ENCODE measurements at regions not wholly inside any gene's neighbourhood (a gene's known extent, or its start where the extent isn't known, plus 50 kb on each side); places are given as distances from the start of the nearest gene placed in this dataset.
A peak's percentile ranks its signal among the peaks of the same experiment; 100 is the strongest.

- Histone ChIP-seq H2BK20ac (ENCODE audit: low read depth, low read length, poor library complexity, severe bottlenecking) (no peak overlapping the region), H3K9ac (ENCODE audit: extremely low read depth, insufficient read length, low read length) (no peak overlapping the region), H3K23me2 (ENCODE audit: insufficient read length, low read depth, low read length, poor library complexity, severe bottlenecking) (no peaks in the 10 kb centered on the region), H3K23ac (ENCODE audit: insufficient read length, low read depth, low read length) (no peak overlapping the region), H2BK12ac (ENCODE audit: insufficient read length, low read depth, low read length) (no peak overlapping the region), H3K4me1 (ENCODE audit: insufficient read depth, low read length) (no peaks in the 10 kb centered on the region), H4K91ac (ENCODE audit: insufficient read length, low read depth, low read length) (no peak overlapping the region), H3T11ph (ENCODE audit: low read length) (no peak overlapping the region), H3K79me2 (ENCODE audit: insufficient read depth, low read length) (no peaks in the 10 kb centered on the region), H4K8ac (replicated peaks; ENCODE audit: insufficient read length, low read depth, low read length) (no peak overlapping the region), H4K20me1 (ENCODE audit: control insufficient read depth, insufficient read depth, insufficient read length) (no peaks in the 10 kb centered on the region), H3K9me3 (ENCODE audit: control insufficient read depth, low read depth, low read length) (no peaks in the 10 kb centered on the region), H3K4ac (ENCODE audit: low read depth, low read length) (no peak overlapping the region), H2BK15ac (ENCODE audit: low read depth, low read length) (no peak overlapping the region), H3K79me1 (ENCODE audit: insufficient read depth, low read depth, low read length, poor library complexity, severe bottlenecking) (no peaks in the 10 kb centered on the region), H3K27ac (ENCODE audit: insufficient read length, low read depth, low read length) (no peak overlapping the region), H2BK120ac (ENCODE audit: low read depth, low read length, poor library complexity, severe bottlenecking) (no peak overlapping the region), H2AFZ (ENCODE audit: low read length) (no peak overlapping the region), H3K56ac (ENCODE audit: insufficient read length, low read depth, low read length) (no peak overlapping the region), H3K4me2 (ENCODE audit: insufficient read depth, insufficient read length, low read length) (no peak overlapping the region), H3K14ac (ENCODE audit: insufficient read depth, low read length) (no peak overlapping the region), H4K5ac (ENCODE audit: insufficient read length, low read depth, low read length) (no peak overlapping the region), H2BK5ac (ENCODE audit: insufficient read length, low read length) (no peak overlapping the region), H3K27me3 (ENCODE audit: insufficient read depth, low read length) (no peaks in the 10 kb centered on the region), H2AK5ac (ENCODE audit: insufficient read length, low read length) (no peak overlapping the region), H3K18ac (ENCODE audit: insufficient read length, low read depth, low read length) (no peak overlapping the region)
- peak; percentile 99 for TF ChIP-seq CTCF (conservative IDR thresholded peaks at IDR 0.05)
- peaks cover 2% of the 10 kb centered on the region in 2 experiments; a peak in 4 of 5 replicates for H3K9me3 Mint-ChIP-seq
- peak overlapping the region in 1 of 3 experiments; percentile 88; a peak in 2 of 7 replicates for H3K27ac Mint-ChIP-seq
- peaks cover 9 to 29% (median 23%) of the 10 kb centered on the region in 3 experiments; a peak in 6 of 7 replicates for H3K36me3 Mint-ChIP-seq (ENCODE audit: insufficient read depth in 1 of 3, low read depth in 3 of 3)
- peaks cover 2 to 3% of the 10 kb centered on the region in 2 experiments; a peak in 2 of 4 replicates for H3K4me1 Mint-ChIP-seq
- no peak overlapping the region; a peak in 1 of 5 replicates for H3K4me3 Mint-ChIP-seq
- DNase-seq, result peak; percentile 87
- no peaks in the 10 kb centered on the region for H3K27me3 Mint-ChIP-seq (ENCODE audit: low read depth)
- WGBS (ENCODE audit: extremely low coverage, insufficient read length, low lambda C conversion rate), result no CpG with 5 or more reads among the region's 5 CpGs
Observed at GRCh38 chr12:9331218-9331626, 123.0 kb upstream of the PZP start.

Measured in H9 (cell line).